Keratinocyte (primary cell): ENCODE measurements at regions not wholly inside any gene's neighbourhood (a gene's known extent, or its start where the extent isn't known, plus 50 kb on each side); places are given as distances from the start of the nearest gene placed in this dataset.

ENCODE experiments used
- DNase-seq: peaks from one replicate; pipeline ENCODE4 v3.0.0-alpha.2; 2011; ENCODE audit warnings: low read depth, missing footprints, low spot score
- FAIRE-seq: peaks from 2 replicates; lab custom pipeline; 2011; peaks lifted over from hg19 to GRCh38; lab: Jason Lieb, UNC
- H2AFZ ChIP-seq: 2 replicates; pipeline ENCODE4 v1.6.0; 2012; ENCODE audit warnings: low read length, control low read depth, inconsistent platforms; ENCODE audit not compliant: control insufficient read depth
- H3K27ac ChIP-seq: 2 replicates; pipeline ENCODE4 v1.5.1; 2011; ENCODE audit warnings: low read length; ENCODE audit not compliant: control insufficient read depth, insufficient read depth
- H3K27me3 ChIP-seq: 3 replicates; pipeline ENCODE4 v1.6.0; 2011; ENCODE audit warnings: low read length; ENCODE audit not compliant: control insufficient read depth, insufficient read depth; ENCODE audit errors: extremely low read depth
- H3K36me3 ChIP-seq, 2 experiments: 2 replicates in 1 of 2; 3 replicates in 1 of 2; pipeline ENCODE4 v1.5.1; 2011; ENCODE audit warnings: low read length in 2 of 2, mild to moderate bottlenecking in 1 of 2; ENCODE audit not compliant: control insufficient read depth in 2 of 2, insufficient read depth in 2 of 2; ENCODE audit errors: extremely low read depth in 1 of 2
- H3K4me1 ChIP-seq: 3 replicates; pipeline ENCODE4 v1.5.1; 2011; ENCODE audit warnings: low read length; ENCODE audit not compliant: control insufficient read depth, insufficient read depth; ENCODE audit errors: extremely low read depth
- H3K4me2 ChIP-seq: 3 replicates; pipeline ENCODE4 v1.6.0; 2011; ENCODE audit warnings: low read depth, low read length; ENCODE audit not compliant: control insufficient read depth, insufficient read depth; ENCODE audit errors: extremely low read depth
- H3K4me3 ChIP-seq, 3 experiments: fragments of 200-600 bp in 1 of 3; sonication (generic) in 1 of 3; 2 replicates in 2 of 3; 3 replicates in 1 of 3; pipeline ENCODE4 v1.5.1; 2011 to 2016; ENCODE audit warnings: low read length in 3 of 3, mild to moderate bottlenecking in 3 of 3, control low read depth in 2 of 3, inconsistent platforms in 1 of 3, low read depth in 1 of 3, mixed read lengths in 1 of 3, mixed run types in 1 of 3, moderate library complexity in 1 of 3; ENCODE audit not compliant: control insufficient read depth in 2 of 3, insufficient read depth in 2 of 3; ENCODE audit errors: extremely low read depth in 1 of 3
- H3K79me2 ChIP-seq: 2 replicates; pipeline ENCODE4 v1.6.0; 2012; ENCODE audit warnings: low read length; ENCODE audit not compliant: control insufficient read depth, insufficient read depth
- H3K9ac ChIP-seq: 3 replicates; pipeline ENCODE4 v1.6.0; 2011; ENCODE audit warnings: low read length; ENCODE audit not compliant: control insufficient read depth, insufficient read depth; ENCODE audit errors: extremely low read depth
- H3K9me1 ChIP-seq: 3 replicates; pipeline ENCODE4 v1.6.0; 2011; ENCODE audit warnings: low read length; ENCODE audit not compliant: control insufficient read depth, insufficient read depth; ENCODE audit errors: extremely low read depth
- H3K9me3 ChIP-seq: 2 replicates; pipeline ENCODE4 v1.5.1; 2012; ENCODE audit warnings: low read depth, low read length; ENCODE audit not compliant: control insufficient read depth
- H4K20me1 ChIP-seq: 3 replicates; pipeline ENCODE4 v1.6.0; 2011; ENCODE audit warnings: low read length; ENCODE audit not compliant: control insufficient read depth, insufficient read depth; ENCODE audit errors: extremely low read depth
- EZH2 ChIP-seq: IDR thresholded peaks from one replicate; pipeline ENCODE4 v1.6.1; 2012; ENCODE audit warnings: inconsistent platforms, mild to moderate bottlenecking, low read length, moderate library complexity
- dilution Hi-C: fragments of 300-500 bp; cut with MboI; formaldehyde crosslinking; loops from one replicate; pipeline ENCODE4 v1.7.0; 2020; ENCODE audit warnings: low sequenced_read_pairs; ENCODE audit not compliant: extremely low pct_ligation_motif_present
- TF ChIP-seq, protein P1 (sequence below), 3 experiments: IDR thresholded peaks in 1 of 3; conservative IDR thresholded peaks in 1 of 3; optimal IDR thresholded peaks in 1 of 3; 2 replicates in 2 of 3; 3 replicates in 1 of 3; pipeline versions ENCODE3 to v1.5.1; 2011; ENCODE audit warnings: low read length in 3 of 3, mild to moderate bottlenecking in 3 of 3, moderate library complexity in 2 of 3, control low read depth in 1 of 3, inconsistent platforms in 1 of 3; ENCODE audit not compliant: insufficient read depth in 2 of 3; ENCODE audit errors: extremely low read depth in 1 of 3

DNA sequence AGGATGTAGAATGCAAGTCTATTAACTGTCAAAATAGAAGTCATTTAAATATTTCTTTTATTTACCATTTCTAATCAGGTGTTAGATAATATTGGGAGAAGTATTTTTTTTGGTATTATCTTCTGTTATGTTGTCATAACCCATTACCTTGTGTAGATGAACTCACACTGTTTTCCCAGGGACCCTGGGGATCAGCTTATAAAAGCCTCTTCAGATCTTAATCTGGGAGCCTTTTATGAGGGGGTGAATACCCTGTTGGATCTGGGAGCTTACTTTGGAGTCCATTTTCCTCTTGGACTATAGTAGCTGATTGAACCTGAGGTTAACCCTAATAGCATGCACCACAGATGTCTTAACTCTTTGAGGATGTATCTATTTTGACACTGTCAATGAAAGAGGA, 176.3 kb upstream of the ATP2B1 start:
- Histone ChIP-seq H3K36me3 (no peaks in the 10 kb centered on the region), H3K9me3 (no peaks in the 10 kb centered on the region), H3K9ac (no peak overlapping the region), H4K20me1 (no peaks in the 10 kb centered on the region), H3K4me3 (no peak overlapping the region), H3K4me1 (no peaks in the 10 kb centered on the region), H3K4me2 (no peak overlapping the region), H2AFZ (no peak overlapping the region), H3K27me3 (no peaks in the 10 kb centered on the region), H3K79me2 (no peaks in the 10 kb centered on the region), H3K27ac (no peak overlapping the region), H3K9me1 (no peaks in the 10 kb centered on the region)
- TF ChIP-seq EZH2 = no peak
- TF ChIP-seq, protein P1, sequence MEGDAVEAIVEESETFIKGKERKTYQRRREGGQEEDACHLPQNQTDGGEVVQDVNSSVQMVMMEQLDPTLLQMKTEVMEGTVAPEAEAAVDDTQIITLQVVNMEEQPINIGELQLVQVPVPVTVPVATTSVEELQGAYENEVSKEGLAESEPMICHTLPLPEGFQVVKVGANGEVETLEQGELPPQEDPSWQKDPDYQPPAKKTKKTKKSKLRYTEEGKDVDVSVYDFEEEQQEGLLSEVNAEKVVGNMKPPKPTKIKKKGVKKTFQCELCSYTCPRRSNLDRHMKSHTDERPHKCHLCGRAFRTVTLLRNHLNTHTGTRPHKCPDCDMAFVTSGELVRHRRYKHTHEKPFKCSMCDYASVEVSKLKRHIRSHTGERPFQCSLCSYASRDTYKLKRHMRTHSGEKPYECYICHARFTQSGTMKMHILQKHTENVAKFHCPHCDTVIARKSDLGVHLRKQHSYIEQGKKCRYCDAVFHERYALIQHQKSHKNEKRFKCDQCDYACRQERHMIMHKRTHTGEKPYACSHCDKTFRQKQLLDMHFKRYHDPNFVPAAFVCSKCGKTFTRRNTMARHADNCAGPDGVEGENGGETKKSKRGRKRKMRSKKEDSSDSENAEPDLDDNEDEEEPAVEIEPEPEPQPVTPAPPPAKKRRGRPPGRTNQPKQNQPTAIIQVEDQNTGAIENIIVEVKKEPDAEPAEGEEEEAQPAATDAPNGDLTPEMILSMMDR (optimal IDR thresholded peaks at IDR 0.05 in 1 of 3, IDR thresholded peaks at IDR 0.05 in 1 of 3, conservative IDR thresholded peaks at IDR 0.05 in 1 of 3; ENCODE audit: extremely low read depth in 1 of 3, insufficient read depth in 2 of 3, low read length in 3 of 3) = no peak
- DNase-seq = no peak
- no peak for FAIRE-seq
- dilution Hi-C loops = no loop called here

DNA sequence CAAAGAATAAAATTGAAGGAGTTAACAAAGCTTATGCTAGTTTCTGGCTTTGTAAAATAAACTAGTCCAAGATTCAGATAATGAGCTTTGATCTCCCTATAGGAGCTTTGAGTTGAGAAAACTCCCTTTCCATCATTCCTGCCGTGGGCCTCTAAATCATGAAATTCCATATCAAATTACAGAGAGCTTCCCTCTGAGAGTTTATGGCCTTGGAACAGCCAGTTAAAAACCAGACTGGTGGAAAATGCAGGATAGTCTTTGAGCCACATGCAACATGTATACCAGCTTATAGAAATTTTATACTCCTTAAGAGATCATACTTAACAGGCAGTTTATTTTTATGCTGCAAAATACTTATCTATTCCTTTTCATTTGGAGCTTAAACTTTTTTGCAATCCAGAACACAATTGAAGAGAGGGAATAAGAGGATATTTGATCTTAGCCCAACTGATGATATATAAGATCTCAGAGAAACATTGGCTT, 175.8 kb upstream of the ATP2B1 start:
- H3K79me2 ChIP-seq = no peaks in the 10 kb centered on the region
- no peak overlapping the region for H3K4me2 ChIP-seq
- no peak overlapping the region for H3K9ac ChIP-seq
- no peak overlapping the region for H3K4me3 ChIP-seq
- FAIRE-seq = no peak
- no peaks in the 10 kb centered on the region for H3K9me1 ChIP-seq
- DNase-seq = no peak
- H4K20me1 ChIP-seq = no peaks in the 10 kb centered on the region
- H2AFZ ChIP-seq = no peak overlapping the region
- TF ChIP-seq EZH2 = no peak
- TF ChIP-seq, protein P1 (optimal IDR thresholded peaks at IDR 0.05 in 1 of 3, IDR thresholded peaks at IDR 0.05 in 1 of 3, conservative IDR thresholded peaks at IDR 0.05 in 1 of 3; ENCODE audit: extremely low read depth in 1 of 3, insufficient read depth in 2 of 3, low read length in 3 of 3) = no peak
- dilution Hi-C loops = no loop called here
- H3K36me3 ChIP-seq = no peaks in the 10 kb centered on the region
- H3K27ac ChIP-seq = no peak overlapping the region
- H3K4me1 ChIP-seq = no peaks in the 10 kb centered on the region
- H3K27me3 ChIP-seq = no peaks in the 10 kb centered on the region
- no peaks in the 10 kb centered on the region for H3K9me3 ChIP-seq
